Neural cell (in vitro differentiated cells): ENCODE measurements at regions not wholly inside any gene's neighbourhood (a gene's known extent, or its start where the extent isn't known, plus 50 kb on each side); places are given as distances from the start of the nearest gene placed in this dataset.

Experiments used
- H2AFZ ChIP-seq: fragments of 200-600, 300-800 bp; sonication (generic), shearing (Covaris generic); 2 replicates; pipeline ENCODE4 v1.6.0; 2014; ENCODE audit warnings: low read depth, mild to moderate bottlenecking, antibody characterized with exemption, low read length, moderate library complexity
- H3F3A ChIP-seq: fragments of 200-600 bp; shearing (Covaris generic); 2 replicates; pipeline ENCODE4 v1.6.1; 2016; ENCODE audit warnings: mild to moderate bottlenecking, moderate library complexity, mixed read lengths, antibody characterized with exemption, low read length; ENCODE audit not compliant: insufficient read depth, poor library complexity, severe bottlenecking
- H3K27ac ChIP-seq: fragments of 200-600, 300-800 bp; sonication (generic), shearing (Covaris generic); 2 replicates; pipeline ENCODE4 v1.5.1; 2014; ENCODE audit warnings: mild to moderate bottlenecking, low read length, moderate library complexity
- H3K27me3 ChIP-seq: fragments of 300-800, 200-600 bp; sonication (generic), shearing (Covaris generic); 2 replicates; pipeline ENCODE4 v1.6.0; 2014; ENCODE audit warnings: mild to moderate bottlenecking, low read depth, low read length, moderate library complexity; ENCODE audit not compliant: insufficient read depth
- H3K36me3 ChIP-seq: fragments of 300-800, 200-600 bp; sonication (generic), shearing (Covaris generic); 2 replicates; pipeline ENCODE4 v1.5.1; 2014; ENCODE audit warnings: mild to moderate bottlenecking, antibody characterized with exemption, low read length, moderate library complexity; ENCODE audit not compliant: insufficient read depth
- H3K4me2 ChIP-seq: fragments of 300-800, 200-600 bp; sonication (generic), shearing (Covaris generic); 2 replicates; pipeline ENCODE4 v1.6.0; 2014; ENCODE audit warnings: mild to moderate bottlenecking, low read length
- H3K4me3 ChIP-seq: fragments of 300-800, 200-600 bp; sonication (generic), shearing (Covaris generic); 2 replicates; pipeline ENCODE4 v1.5.1; 2014; ENCODE audit warnings: mild to moderate bottlenecking, low read length, moderate library complexity
- H3K79me2 ChIP-seq: fragments of 200-600 bp; shearing (Covaris generic); replicated peaks from 2 replicates; pipeline ENCODE4 v1.6.0; 2014; ENCODE audit warnings: mild to moderate bottlenecking, low read length, moderate library complexity; ENCODE audit not compliant: insufficient read depth
- H3K9ac ChIP-seq: fragments of 300-800, 200-600 bp; sonication (generic), shearing (Covaris generic); 2 replicates; pipeline ENCODE4 v1.6.1; 2016; ENCODE audit warnings: mild to moderate bottlenecking, low read length, mixed read lengths
- H3K9me2 ChIP-seq: fragments of 200-600 bp; shearing (Covaris generic); 2 replicates; pipeline ENCODE4 v1.6.1; 2016; ENCODE audit warnings: mild to moderate bottlenecking, low read length, mixed read lengths; ENCODE audit not compliant: insufficient read depth
- H3K9me3 ChIP-seq: fragments of 200-600, 300-800 bp; sonication (generic), shearing (Covaris generic); 2 replicates; pipeline ENCODE4 v1.6.1; 2016; ENCODE audit warnings: mild to moderate bottlenecking, mixed run types, low read length, moderate library complexity, mixed read lengths
- H4K20me1 ChIP-seq: fragments of 200-600 bp; shearing (Covaris generic); 2 replicates; pipeline ENCODE4 v1.6.1; 2016; ENCODE audit warnings: mild to moderate bottlenecking, mixed run types; ENCODE audit not compliant: insufficient read depth
- CTCF ChIP-seq: fragments of 450-650 bp; IDR thresholded peaks from 2 replicates; pipeline ENCODE4 v1.5.1; 2014; ENCODE audit warnings: antibody characterized with exemption, mild to moderate bottlenecking, moderate library complexity; ENCODE audit not compliant: poor library complexity, severe bottlenecking
- EP300 ChIP-seq: fragments of 450-650 bp; conservative IDR thresholded peaks from 2 replicates; pipeline ENCODE4 v1.6.1; 2014; ENCODE audit warnings: antibody characterized with exemption, mild to moderate bottlenecking, moderate library complexity; ENCODE audit not compliant: poor library complexity, severe bottlenecking
- EZH2 ChIP-seq: fragments of 200-600, 300-800 bp; shearing (Covaris generic), sonication (generic); IDR thresholded peaks from 2 replicates; pipeline ENCODE4 v1.6.1; 2014; ENCODE audit warnings: antibody characterized with exemption, low read length, borderline replicate concordance, mild to moderate bottlenecking; ENCODE audit not compliant: insufficient read depth, poor library complexity, severe bottlenecking
- MXI1 ChIP-seq: fragments of 450-650 bp; conservative IDR thresholded peaks from 2 replicates; pipeline ENCODE4 v1.6.1; 2014; ENCODE audit warnings: antibody characterized with exemption, mild to moderate bottlenecking; ENCODE audit not compliant: poor library complexity, severe bottlenecking
- RAD21 ChIP-seq: fragments of 450-650 bp; conservative IDR thresholded peaks from 2 replicates; pipeline ENCODE4 v1.6.1; 2014; ENCODE audit warnings: antibody characterized with exemption, mild to moderate bottlenecking, moderate library complexity
- REST ChIP-seq: IDR thresholded peaks from 2 replicates; pipeline ENCODE4 v1.6.1; 2012; ENCODE audit warnings: borderline replicate concordance
- SMC3 ChIP-seq: fragments of 450-650 bp; conservative IDR thresholded peaks from 2 replicates; pipeline ENCODE4 v1.6.1; 2014; ENCODE audit warnings: antibody characterized with exemption, mild to moderate bottlenecking, moderate library complexity; ENCODE audit not compliant: poor library complexity
- TAF1 ChIP-seq: IDR thresholded peaks from 2 replicates; pipeline ENCODE4 v1.6.1; 2012; ENCODE audit warnings: low read depth

- H3K36me3 ChIP-seq, result no peaks in the 10 kb centered on the region
- TF ChIP-seq MXI1, result no peak
- no peak for TF ChIP-seq CTCF
- TF ChIP-seq TAF1, result no peak
- no peak for TF ChIP-seq REST
- no peak for TF ChIP-seq SMC3
- no peak for TF ChIP-seq RAD21
- no peak for TF ChIP-seq EZH2
- TF ChIP-seq EP300, result no peak
- no peaks in the 10 kb centered on the region for H3F3A ChIP-seq
- H3K9me3 ChIP-seq, result no peaks in the 10 kb centered on the region
- no peak overlapping the region for H3K4me3 ChIP-seq
- H3K9me2 ChIP-seq, result no peaks in the 10 kb centered on the region
- no peaks in the 10 kb centered on the region for H3K79me2 ChIP-seq
- no peak overlapping the region for H3K27ac ChIP-seq
- no peaks in the 10 kb centered on the region for H3K27me3 ChIP-seq
- H2AFZ ChIP-seq, result no peak overlapping the region
- H4K20me1 ChIP-seq, result no peaks in the 10 kb centered on the region
- H3K4me2 ChIP-seq, result no peak overlapping the region
- H3K9ac ChIP-seq, result no peak overlapping the region
Measured at GRCh38 chr1:55329808-55330432, 114.8 kb upstream of the USP24 start.

- TF ChIP-seq EP300 (no peak), REST (no peak), TAF1 (no peak), MXI1 (no peak)
- Histone ChIP-seq H3K9me3 (no peaks in the 10 kb centered on the region), H3K36me3 (no peaks in the 10 kb centered on the region), H4K20me1 (no peaks in the 10 kb centered on the region), H3K9ac (no peak overlapping the region), H3F3A (no peaks in the 10 kb centered on the region), H3K79me2 (no peaks in the 10 kb centered on the region), H3K27me3 (no peaks in the 10 kb centered on the region), H3K9me2 (no peaks in the 10 kb centered on the region), H3K4me2 (no peak overlapping the region), H3K4me3 (no peak overlapping the region), H2AFZ (no peak overlapping the region), H3K27ac (no peak overlapping the region)
Measured at GRCh38 chr1:55329091-55329490, 113.9 kb upstream of the USP24 start.
